Natural killer cell (primary cell): ENCODE measurements at regions not wholly inside any gene's neighbourhood (a gene's known extent, or its start where the extent isn't known, plus 50 kb on each side); places are given as distances from the start of the nearest gene placed in this dataset.

Experiments used
- ATAC-seq, 3 donors: fragments of 150-1000 bp in 2 of 3; fragments of 200-7000 bp in 1 of 3; cut with Tn5 transposase; 1 replicate in 1 of 3; 2 replicates in 2 of 3; pipeline ENCODE4 v1.10.0; 2021; ENCODE audit warnings: mild to moderate bottlenecking in 2 of 3, moderate library complexity in 2 of 3
- DNase-seq, 2 donors: peaks; one replicate each; pipeline versions ENCODE4 v3.0.0 to v3.0.0-alpha.2; 2013 to 2021; ENCODE audit warnings: mixed read lengths in 1 of 2
- H3K27ac ChIP-seq: one replicate; pipeline ENCODE4 v1.5.1; 2013; ENCODE audit warnings: mild to moderate bottlenecking, low read length
- H3K27me3 ChIP-seq: one replicate; pipeline ENCODE4 v1.6.1; 2013; ENCODE audit warnings: low read length; ENCODE audit not compliant: control insufficient read depth, insufficient read depth
- H3K36me3 ChIP-seq: one replicate; pipeline ENCODE4 v1.6.1; 2013; ENCODE audit warnings: low read length; ENCODE audit not compliant: control insufficient read depth, insufficient read depth
- H3K4me1 ChIP-seq: one replicate; pipeline ENCODE4 v1.6.1; 2013; ENCODE audit warnings: low read length; ENCODE audit not compliant: control insufficient read depth, insufficient read depth
- H3K4me3 ChIP-seq: one replicate; pipeline ENCODE4 v1.5.1; 2013; ENCODE audit warnings: low read length
- H3K9me3 ChIP-seq: one replicate; pipeline ENCODE4 v1.6.1; 2013; ENCODE audit warnings: low read length; ENCODE audit not compliant: control insufficient read depth, insufficient read depth
- H3K27ac Mint-ChIP-seq, 2 donors: one replicate each; pipeline ENCODE4 v1.8.0; 2022; ENCODE audit warnings: mild to moderate bottlenecking in 2 of 2, mixed read lengths in 2 of 2, moderate library complexity in 1 of 2
- H3K27me3 Mint-ChIP-seq, 2 donors: one replicate each; pipeline ENCODE4 v1.8.0; 2022; ENCODE audit warnings: low read depth in 2 of 2, mixed read lengths in 2 of 2
- H3K36me3 Mint-ChIP-seq: one replicate; pipeline ENCODE4 v1.8.0; 2022; ENCODE audit warnings: mixed read lengths
- H3K4me1 Mint-ChIP-seq, 2 donors: one replicate each; pipeline ENCODE4 v1.8.0; 2022; ENCODE audit warnings: mixed read lengths in 2 of 2
- H3K4me3 Mint-ChIP-seq: one replicate; pipeline ENCODE4 v1.8.0; 2022; ENCODE audit warnings: mild to moderate bottlenecking, moderate library complexity, mixed read lengths
- H3K9me3 Mint-ChIP-seq, 2 donors: one replicate each; pipeline ENCODE4 v1.8.0; 2022; ENCODE audit warnings: mixed read lengths in 2 of 2
- WGBS: methylation state at CpG from one replicate; pipeline ENCODE4 v1.1.7; 2013; ENCODE audit warnings: missing lambda C conversion rate; ENCODE audit not compliant: insufficient coverage; 5-methylcytosine and 5-hydroxymethylcytosine counted together
- intact Hi-C: fragments of 100-400 bp; cut with micrococcal nuclease; formaldehyde crosslinking; loops from one replicate; pipeline ENCODE4 v1.14.2; 2022
- TF ChIP-seq, protein P1 (sequence below): fragments of 200-600 bp; IDR thresholded peaks from one replicate; pipeline ENCODE4 v1.8.0; 2022; ENCODE audit warnings: antibody characterized with exemption

DNA sequence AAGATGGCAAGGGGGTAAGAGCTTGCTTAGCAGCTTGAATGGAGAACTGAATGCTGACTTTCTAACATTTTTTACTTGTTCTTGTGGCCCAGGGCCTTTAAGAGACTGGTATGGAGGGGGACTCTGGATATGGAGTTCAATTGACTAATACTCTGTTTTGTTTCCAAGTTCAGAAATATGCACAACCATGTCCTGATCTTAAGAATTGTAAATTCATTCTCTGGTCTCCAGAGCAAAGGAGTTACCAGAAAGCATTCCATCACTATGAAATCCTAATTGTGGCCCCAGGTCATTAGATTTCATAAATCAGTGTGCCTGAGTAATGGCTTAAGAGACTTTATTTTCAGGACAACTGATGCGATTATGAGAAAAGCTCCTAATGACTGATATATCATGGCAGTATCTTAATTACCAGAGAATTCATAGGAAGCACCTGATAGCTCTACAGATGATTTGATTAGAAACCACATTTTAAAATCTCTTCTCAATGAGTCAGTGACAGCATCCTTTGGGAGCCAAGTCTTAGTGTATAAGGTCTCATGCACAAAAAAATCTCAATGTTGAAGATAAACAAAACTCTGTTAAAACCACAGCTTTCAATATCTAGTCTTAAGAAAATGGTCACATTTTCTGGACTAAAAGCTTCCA lies 613.6 kb upstream of the KLF4 start:
- Histone ChIP-seq H3K36me3 (no peaks in the 10 kb centered on the region), H3K9me3 (no peaks in the 10 kb centered on the region), H3K27me3 (no peaks in the 10 kb centered on the region), H3K4me3 (no peak overlapping the region), H3K27ac (no peak overlapping the region), H3K4me1 (no peaks in the 10 kb centered on the region)
- Mint-ChIP-seq H3K27me3 (no peaks in the 10 kb centered on the region), H3K4me1 (no peaks in the 10 kb centered on the region), H3K9me3 (peaks cover 3 to 12% of the 10 kb centered on the region in 2 donors), H3K27ac (no peak overlapping the region), H3K4me3 (no peak overlapping the region), H3K36me3 (no peaks in the 10 kb centered on the region)
- WGBS: 100% methylated on average over 1 of the region's 1 CpG
- no peak for ATAC-seq
- no peak for DNase-seq
- intact Hi-C loops: no loop called here
- TF ChIP-seq, protein P1, sequence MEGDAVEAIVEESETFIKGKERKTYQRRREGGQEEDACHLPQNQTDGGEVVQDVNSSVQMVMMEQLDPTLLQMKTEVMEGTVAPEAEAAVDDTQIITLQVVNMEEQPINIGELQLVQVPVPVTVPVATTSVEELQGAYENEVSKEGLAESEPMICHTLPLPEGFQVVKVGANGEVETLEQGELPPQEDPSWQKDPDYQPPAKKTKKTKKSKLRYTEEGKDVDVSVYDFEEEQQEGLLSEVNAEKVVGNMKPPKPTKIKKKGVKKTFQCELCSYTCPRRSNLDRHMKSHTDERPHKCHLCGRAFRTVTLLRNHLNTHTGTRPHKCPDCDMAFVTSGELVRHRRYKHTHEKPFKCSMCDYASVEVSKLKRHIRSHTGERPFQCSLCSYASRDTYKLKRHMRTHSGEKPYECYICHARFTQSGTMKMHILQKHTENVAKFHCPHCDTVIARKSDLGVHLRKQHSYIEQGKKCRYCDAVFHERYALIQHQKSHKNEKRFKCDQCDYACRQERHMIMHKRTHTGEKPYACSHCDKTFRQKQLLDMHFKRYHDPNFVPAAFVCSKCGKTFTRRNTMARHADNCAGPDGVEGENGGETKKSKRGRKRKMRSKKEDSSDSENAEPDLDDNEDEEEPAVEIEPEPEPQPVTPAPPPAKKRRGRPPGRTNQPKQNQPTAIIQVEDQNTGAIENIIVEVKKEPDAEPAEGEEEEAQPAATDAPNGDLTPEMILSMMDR: no peak

DNA sequence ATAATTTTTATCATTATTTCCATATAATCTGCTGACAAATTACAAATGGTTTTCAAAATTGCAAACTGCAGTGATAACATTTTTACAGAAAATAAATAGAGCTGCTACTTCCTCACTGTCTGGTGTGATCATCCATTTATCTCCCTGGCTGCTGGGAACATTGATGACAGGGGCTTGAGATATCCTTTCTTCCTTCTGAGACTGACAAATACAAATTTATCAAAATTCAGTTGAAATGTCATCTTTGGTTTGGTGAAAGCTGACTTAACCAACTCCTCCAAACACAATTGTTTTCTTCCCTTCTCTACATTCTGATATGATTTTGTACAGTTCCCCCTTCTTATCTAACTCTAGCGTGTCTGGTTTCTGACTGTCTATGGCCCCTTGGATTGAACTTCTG lies 611.8 kb upstream of the KLF4 start:
- ATAC-seq (no peak), DNase-seq (no peak)
- Mint-ChIP-seq H3K36me3 (no peaks in the 10 kb centered on the region), H3K9me3 (peaks cover 3 to 12% of the 10 kb centered on the region in 2 donors), H3K27ac (no peak overlapping the region), H3K27me3 (no peaks in the 10 kb centered on the region), H3K4me3 (no peak overlapping the region), H3K4me1 (no peaks in the 10 kb centered on the region)
- TF ChIP-seq, protein P1: no peak
- Histone ChIP-seq H3K4me1 (no peaks in the 10 kb centered on the region), H3K27ac (no peak overlapping the region), H3K27me3 (no peaks in the 10 kb centered on the region), H3K4me3 (no peak overlapping the region), H3K9me3 (no peaks in the 10 kb centered on the region), H3K36me3 (no peaks in the 10 kb centered on the region)
- intact Hi-C loops: no loop called here
- 88% methylated on average over 1 of the region's 1 CpG for WGBS

DNA sequence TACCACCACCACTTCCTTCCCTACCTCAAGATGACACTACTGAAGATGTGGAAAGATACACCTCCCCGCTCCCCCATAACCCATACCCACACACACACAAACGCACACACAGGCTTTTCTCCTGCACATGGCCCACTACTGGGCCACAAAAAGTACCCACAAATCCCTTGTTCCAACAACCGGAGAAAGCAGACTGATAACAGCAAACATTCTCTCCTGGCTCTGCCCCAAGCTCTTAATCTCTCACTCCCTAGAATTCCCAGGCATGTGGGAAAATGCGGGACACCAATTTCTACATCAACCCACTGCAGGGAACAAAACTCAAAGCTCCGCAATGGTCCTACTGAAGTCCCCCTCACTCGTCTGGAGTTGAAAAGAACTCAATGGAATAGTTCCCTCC lies 611.0 kb upstream of the KLF4 start:
- Histone ChIP-seq H3K36me3 (no peaks in the 10 kb centered on the region), H3K9me3 (no peaks in the 10 kb centered on the region), H3K4me3 (no peak overlapping the region), H3K4me1 (no peaks in the 10 kb centered on the region), H3K27ac (no peak overlapping the region), H3K27me3 (no peaks in the 10 kb centered on the region)
- no peak overlapping the region for H3K27ac Mint-ChIP-seq
- 78% methylated on average over 6 of the region's 6 CpGs for WGBS
- H3K4me1 Mint-ChIP-seq: no peaks in the 10 kb centered on the region
- intact Hi-C loops: no loop called here
- H3K4me3 Mint-ChIP-seq: no peak overlapping the region
- no peaks in the 10 kb centered on the region for H3K27me3 Mint-ChIP-seq
- H3K36me3 Mint-ChIP-seq: no peaks in the 10 kb centered on the region
- TF ChIP-seq, protein P1: no peak
- no peak for ATAC-seq
- DNase-seq: no peak
- peaks cover 3 to 12% of the 10 kb centered on the region in 2 donors for H3K9me3 Mint-ChIP-seq

DNA sequence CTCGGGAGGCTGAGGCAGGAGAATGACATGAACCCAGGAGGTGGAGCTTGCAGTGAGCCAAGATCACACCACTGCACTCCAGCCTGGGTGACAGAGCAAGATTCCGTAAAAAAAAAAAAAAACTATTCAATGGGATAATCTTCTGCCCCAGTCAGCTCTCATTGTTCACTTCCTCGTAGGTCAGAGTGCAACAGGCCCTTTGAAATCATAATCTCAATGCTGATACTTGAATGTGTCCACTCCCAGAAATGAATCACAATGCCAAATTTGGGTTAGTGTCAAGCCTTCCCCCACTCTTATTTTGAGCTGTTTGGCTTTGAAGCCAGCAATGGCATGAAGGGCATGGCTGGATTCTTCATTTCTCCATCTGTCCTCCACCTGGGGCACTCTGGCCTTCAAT lies 610.3 kb upstream of the KLF4 start:
- DNase-seq (no peak), ATAC-seq (no peak)
- H3K4me1 ChIP-seq: no peaks in the 10 kb centered on the region
- WGBS: 81% methylated on average over 3 of the region's 3 CpGs
- no peak overlapping the region for H3K4me3 Mint-ChIP-seq
- H3K27me3 Mint-ChIP-seq: no peaks in the 10 kb centered on the region
- no peaks in the 10 kb centered on the region for H3K27me3 ChIP-seq
- H3K4me3 ChIP-seq: no peak overlapping the region
- intact Hi-C loops: no loop called here
- no peaks in the 10 kb centered on the region for H3K9me3 ChIP-seq
- H3K4me1 Mint-ChIP-seq: no peaks in the 10 kb centered on the region
- no peak overlapping the region for H3K27ac Mint-ChIP-seq
- TF ChIP-seq, protein P1: no peak
- no peaks in the 10 kb centered on the region for H3K36me3 ChIP-seq
- H3K9me3 Mint-ChIP-seq: peaks cover 3 to 12% of the 10 kb centered on the region in 2 donors
- no peak overlapping the region for H3K27ac ChIP-seq
- no peaks in the 10 kb centered on the region for H3K36me3 Mint-ChIP-seq
